ENCODE measurements at regions not wholly inside any gene's neighbourhood (a gene's known extent, or its start where the extent isn't known, plus 50 kb on each side); places are given as distances from the start of the nearest gene placed in this dataset.

- Histone ChIP-seq H4K20me1 (ENCODE audit: insufficient read depth, low read length) (no peaks in the 10 kb centered on the region), H3K4me3 (ENCODE audit: low read depth in 1 of 2, low read length in 2 of 2) (no peak overlapping the region), H3K4me1 (ENCODE audit: insufficient read depth, low read length) (no peaks in the 10 kb centered on the region), H3K79me2 (ENCODE audit: insufficient read depth, low read length) (no peaks in the 10 kb centered on the region), H3K27me3 (ENCODE audit: insufficient read depth, low read length, poor library complexity) (no peaks in the 10 kb centered on the region), H2AFZ (ENCODE audit: low read depth, low read length) (no peak overlapping the region), H3K27ac (ENCODE audit: low read length) (no peak overlapping the region), H3K36me3 (ENCODE audit: insufficient read depth, low read length) (no peaks in the 10 kb centered on the region), H3K9me3 (ENCODE audit: insufficient read depth, low read length, severe bottlenecking) (no peaks in the 10 kb centered on the region), H3K9ac (ENCODE audit: low read depth, low read length) (no peak overlapping the region), H3K4me2 (ENCODE audit: insufficient read depth, low read length) (no peak overlapping the region)
- DNase-seq (no peak), ATAC-seq (ENCODE audit: insufficient read depth, low read depth) (no peak)
- TF ChIP-seq EZH2 (IDR thresholded peaks at IDR 0.05; ENCODE audit: borderline replicate concordance, low read depth, low read length, severe bottlenecking) (no peak), CTCF (IDR thresholded peaks at IDR 0.05; ENCODE audit: borderline replicate concordance, extremely low read depth, low read length, poor library complexity, severe bottlenecking) (no peak)
Observed at GRCh38 chr3:22661121-22661700, 541.9 kb upstream of the UBE2E2 start.

- Histone ChIP-seq H2AFZ (ENCODE audit: low read depth, low read length) (no peak overlapping the region), H3K79me2 (ENCODE audit: insufficient read depth, low read length) (no peaks in the 10 kb centered on the region), H3K4me3 (ENCODE audit: low read depth in 1 of 2, low read length in 2 of 2) (no peak overlapping the region), H3K27ac (ENCODE audit: low read length) (no peak overlapping the region), H3K9ac (ENCODE audit: low read depth, low read length) (no peak overlapping the region), H3K9me3 (ENCODE audit: insufficient read depth, low read length, severe bottlenecking) (no peaks in the 10 kb centered on the region), H3K36me3 (ENCODE audit: insufficient read depth, low read length) (no peaks in the 10 kb centered on the region), H3K4me1 (ENCODE audit: insufficient read depth, low read length) (no peaks in the 10 kb centered on the region), H3K4me2 (ENCODE audit: insufficient read depth, low read length) (no peak overlapping the region), H3K27me3 (ENCODE audit: insufficient read depth, low read length, poor library complexity) (no peaks in the 10 kb centered on the region), H4K20me1 (ENCODE audit: insufficient read depth, low read length) (no peaks in the 10 kb centered on the region)
- ATAC-seq (ENCODE audit: insufficient read depth, low read depth) (no peak), DNase-seq (no peak)
- TF ChIP-seq EZH2 (IDR thresholded peaks at IDR 0.05; ENCODE audit: borderline replicate concordance, low read depth, low read length, severe bottlenecking), result no peak
- TF ChIP-seq CTCF (IDR thresholded peaks at IDR 0.05; ENCODE audit: borderline replicate concordance, extremely low read depth, low read length, poor library complexity, severe bottlenecking), result no peak
Observed at GRCh38 chr3:22665528-22665927, 537.6 kb upstream of the UBE2E2 start.

- H3K9ac ChIP-seq (ENCODE audit: low read depth, low read length), result no peak overlapping the region
- H3K36me3 ChIP-seq (ENCODE audit: insufficient read depth, low read length), result no peaks in the 10 kb centered on the region
- H3K4me2 ChIP-seq (ENCODE audit: insufficient read depth, low read length), result no peak overlapping the region
- DNase-seq, result no peak
- no peaks in the 10 kb centered on the region for H3K27me3 ChIP-seq (ENCODE audit: insufficient read depth, low read length, poor library complexity)
- TF ChIP-seq CTCF (IDR thresholded peaks at IDR 0.05; ENCODE audit: borderline replicate concordance, extremely low read depth, low read length, poor library complexity, severe bottlenecking) (no peak), EZH2 (IDR thresholded peaks at IDR 0.05; ENCODE audit: borderline replicate concordance, low read depth, low read length, severe bottlenecking) (no peak)
- H3K4me3 ChIP-seq (ENCODE audit: low read depth in 1 of 2, low read length in 2 of 2), result no peak overlapping the region
- no peaks in the 10 kb centered on the region for H3K9me3 ChIP-seq (ENCODE audit: insufficient read depth, low read length, severe bottlenecking)
- H3K27ac ChIP-seq (ENCODE audit: low read length), result no peak overlapping the region
- no peak overlapping the region for H2AFZ ChIP-seq (ENCODE audit: low read depth, low read length)
- ATAC-seq (ENCODE audit: insufficient read depth, low read depth), result no peak
- H3K4me1 ChIP-seq (ENCODE audit: insufficient read depth, low read length), result no peaks in the 10 kb centered on the region
- H3K79me2 ChIP-seq (ENCODE audit: insufficient read depth, low read length), result no peaks in the 10 kb centered on the region
- H4K20me1 ChIP-seq (ENCODE audit: insufficient read depth, low read length), result no peaks in the 10 kb centered on the region
Observed at GRCh38 chr3:22666736-22667135, 536.4 kb upstream of the UBE2E2 start.

- H3K9ac ChIP-seq (ENCODE audit: low read depth, low read length), result no peak overlapping the region
Observed at GRCh38 chr3:22671848-22672247, 531.3 kb upstream of the UBE2E2 start.

More at GRCh38 chr3:22671848-22672247, 531.3 kb upstream of the UBE2E2 start:
- no peaks in the 10 kb centered on the region for H3K79me2 ChIP-seq (ENCODE audit: insufficient read depth, low read length)
- TF ChIP-seq CTCF (IDR thresholded peaks at IDR 0.05; ENCODE audit: borderline replicate concordance, extremely low read depth, low read length, poor library complexity, severe bottlenecking) (no peak), EZH2 (IDR thresholded peaks at IDR 0.05; ENCODE audit: borderline replicate concordance, low read depth, low read length, severe bottlenecking) (no peak)
- H3K36me3 ChIP-seq (ENCODE audit: insufficient read depth, low read length), result no peaks in the 10 kb centered on the region
- no peaks in the 10 kb centered on the region for H3K9me3 ChIP-seq (ENCODE audit: insufficient read depth, low read length, severe bottlenecking)
- H3K27ac ChIP-seq (ENCODE audit: low read length), result no peak overlapping the region
- no peaks in the 10 kb centered on the region for H4K20me1 ChIP-seq (ENCODE audit: insufficient read depth, low read length)
- H3K4me1 ChIP-seq (ENCODE audit: insufficient read depth, low read length), result no peaks in the 10 kb centered on the region
- H2AFZ ChIP-seq (ENCODE audit: low read depth, low read length), result no peak overlapping the region
- DNase-seq (no peak), ATAC-seq (ENCODE audit: insufficient read depth, low read depth) (no peak)
- H3K4me3 ChIP-seq (ENCODE audit: low read depth in 1 of 2, low read length in 2 of 2), result no peak overlapping the region
- H3K4me2 ChIP-seq (ENCODE audit: insufficient read depth, low read length), result no peak overlapping the region
- H3K27me3 ChIP-seq (ENCODE audit: insufficient read depth, low read length, poor library complexity), result no peaks in the 10 kb centered on the region

Measured in DND-41 (cell line).